ENCODE measurements at regions not wholly inside any gene's neighbourhood (a gene's known extent, or its start where the extent isn't known, plus 50 kb on each side); places are given as distances from the start of the nearest gene placed in this dataset.

DNA sequence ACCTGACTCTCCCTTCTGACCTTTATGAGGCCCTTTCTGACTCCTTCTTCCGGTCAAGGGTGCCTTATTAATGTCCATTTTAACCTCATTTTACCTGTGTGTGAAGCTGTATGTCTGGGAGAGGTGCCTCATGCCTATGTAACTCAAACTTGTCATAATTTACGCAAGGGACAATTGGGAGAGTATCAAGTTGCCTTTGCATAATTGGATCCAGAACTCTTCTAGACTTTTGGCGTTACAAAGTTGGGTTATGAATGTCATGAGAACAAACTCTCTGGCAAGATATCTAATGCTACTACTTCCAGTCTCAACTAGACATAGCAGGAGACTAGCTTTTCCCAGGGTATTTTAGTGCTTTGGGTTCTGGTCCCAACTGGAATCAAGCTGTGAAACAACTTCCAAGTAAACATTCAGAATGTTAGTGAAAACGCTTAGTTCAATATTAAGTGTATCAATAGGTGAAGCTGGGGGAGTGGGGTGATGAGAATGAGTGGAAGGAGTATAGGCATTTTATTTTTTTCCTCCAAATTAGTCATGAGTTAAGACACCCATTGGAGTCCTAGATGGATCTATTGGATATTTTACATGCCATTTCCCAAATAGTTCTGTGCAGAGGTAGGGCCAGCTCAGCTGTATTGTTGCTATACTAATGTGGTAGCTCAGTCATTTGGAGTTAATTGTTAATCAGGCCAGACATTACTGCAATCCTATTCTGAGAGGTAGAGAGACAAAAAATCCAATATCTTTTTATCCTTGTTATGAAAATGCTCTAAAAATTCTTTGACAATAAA, 159.9 kb downstream of the TFAP2B start:
- TF ChIP-seq, protein P1, sequence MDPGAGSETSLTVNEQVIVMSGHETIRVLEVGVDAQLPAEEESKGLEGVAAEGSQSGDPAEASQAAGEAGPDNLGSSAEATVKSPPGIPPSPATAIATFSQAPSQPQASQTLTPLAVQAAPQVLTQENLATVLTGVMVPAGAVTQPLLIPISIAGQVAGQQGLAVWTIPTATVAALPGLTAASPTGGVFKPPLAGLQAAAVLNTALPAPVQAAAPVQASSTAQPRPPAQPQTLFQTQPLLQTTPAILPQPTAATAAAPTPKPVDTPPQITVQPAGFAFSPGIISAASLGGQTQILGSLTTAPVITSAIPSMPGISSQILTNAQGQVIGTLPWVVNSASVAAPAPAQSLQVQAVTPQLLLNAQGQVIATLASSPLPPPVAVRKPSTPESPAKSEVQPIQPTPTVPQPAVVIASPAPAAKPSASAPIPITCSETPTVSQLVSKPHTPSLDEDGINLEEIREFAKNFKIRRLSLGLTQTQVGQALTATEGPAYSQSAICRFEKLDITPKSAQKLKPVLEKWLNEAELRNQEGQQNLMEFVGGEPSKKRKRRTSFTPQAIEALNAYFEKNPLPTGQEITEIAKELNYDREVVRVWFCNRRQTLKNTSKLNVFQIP (CRISPR knock-in tag; IDR thresholded peaks at IDR 0.05; ENCODE audit: borderline replicate concordance, low read depth), result no peak
- TF ChIP-seq BACH2 (CRISPR knock-in tag; IDR thresholded peaks at IDR 0.05; ENCODE audit: borderline replicate concordance), result no peak
- no peak for TF ChIP-seq ZFP30 (CRISPR knock-in tag; IDR thresholded peaks at IDR 0.05)
- TF ChIP-seq ISL1 (CRISPR knock-in tag; IDR thresholded peaks at IDR 0.05), result no peak
- no peak for TF ChIP-seq ESRRG (CRISPR knock-in tag; IDR thresholded peaks at IDR 0.05)
- TF ChIP-seq TCF4 (CRISPR knock-in tag; IDR thresholded peaks at IDR 0.05; ENCODE audit: borderline replicate concordance), result no peak
- TF ChIP-seq GLIS3 (CRISPR knock-in tag; IDR thresholded peaks at IDR 0.05), result no peak
- no peak for TF ChIP-seq ZFP3 (CRISPR knock-in tag; IDR thresholded peaks at IDR 0.05)
- TF ChIP-seq, protein P2, sequence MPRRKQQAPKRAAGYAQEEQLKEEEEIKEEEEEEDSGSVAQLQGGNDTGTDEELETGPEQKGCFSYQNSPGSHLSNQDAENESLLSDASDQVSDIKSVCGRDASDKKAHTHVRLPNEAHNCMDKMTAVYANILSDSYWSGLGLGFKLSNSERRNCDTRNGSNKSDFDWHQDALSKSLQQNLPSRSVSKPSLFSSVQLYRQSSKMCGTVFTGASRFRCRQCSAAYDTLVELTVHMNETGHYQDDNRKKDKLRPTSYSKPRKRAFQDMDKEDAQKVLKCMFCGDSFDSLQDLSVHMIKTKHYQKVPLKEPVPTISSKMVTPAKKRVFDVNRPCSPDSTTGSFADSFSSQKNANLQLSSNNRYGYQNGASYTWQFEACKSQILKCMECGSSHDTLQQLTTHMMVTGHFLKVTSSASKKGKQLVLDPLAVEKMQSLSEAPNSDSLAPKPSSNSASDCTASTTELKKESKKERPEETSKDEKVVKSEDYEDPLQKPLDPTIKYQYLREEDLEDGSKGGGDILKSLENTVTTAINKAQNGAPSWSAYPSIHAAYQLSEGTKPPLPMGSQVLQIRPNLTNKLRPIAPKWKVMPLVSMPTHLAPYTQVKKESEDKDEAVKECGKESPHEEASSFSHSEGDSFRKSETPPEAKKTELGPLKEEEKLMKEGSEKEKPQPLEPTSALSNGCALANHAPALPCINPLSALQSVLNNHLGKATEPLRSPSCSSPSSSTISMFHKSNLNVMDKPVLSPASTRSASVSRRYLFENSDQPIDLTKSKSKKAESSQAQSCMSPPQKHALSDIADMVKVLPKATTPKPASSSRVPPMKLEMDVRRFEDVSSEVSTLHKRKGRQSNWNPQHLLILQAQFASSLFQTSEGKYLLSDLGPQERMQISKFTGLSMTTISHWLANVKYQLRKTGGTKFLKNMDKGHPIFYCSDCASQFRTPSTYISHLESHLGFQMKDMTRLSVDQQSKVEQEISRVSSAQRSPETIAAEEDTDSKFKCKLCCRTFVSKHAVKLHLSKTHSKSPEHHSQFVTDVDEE (CRISPR knock-in tag; IDR thresholded peaks at IDR 0.05), result no peak
- TF ChIP-seq CSDC2 (CRISPR knock-in tag; IDR thresholded peaks at IDR 0.05), result no peak
- TF ChIP-seq ZNF70 (CRISPR knock-in tag; IDR thresholded peaks at IDR 0.05), result no peak
- TF ChIP-seq ARNTL (CRISPR knock-in tag; IDR thresholded peaks at IDR 0.05; ENCODE audit: borderline replicate concordance, low read depth), result no peak
- TF ChIP-seq, protein P3, sequence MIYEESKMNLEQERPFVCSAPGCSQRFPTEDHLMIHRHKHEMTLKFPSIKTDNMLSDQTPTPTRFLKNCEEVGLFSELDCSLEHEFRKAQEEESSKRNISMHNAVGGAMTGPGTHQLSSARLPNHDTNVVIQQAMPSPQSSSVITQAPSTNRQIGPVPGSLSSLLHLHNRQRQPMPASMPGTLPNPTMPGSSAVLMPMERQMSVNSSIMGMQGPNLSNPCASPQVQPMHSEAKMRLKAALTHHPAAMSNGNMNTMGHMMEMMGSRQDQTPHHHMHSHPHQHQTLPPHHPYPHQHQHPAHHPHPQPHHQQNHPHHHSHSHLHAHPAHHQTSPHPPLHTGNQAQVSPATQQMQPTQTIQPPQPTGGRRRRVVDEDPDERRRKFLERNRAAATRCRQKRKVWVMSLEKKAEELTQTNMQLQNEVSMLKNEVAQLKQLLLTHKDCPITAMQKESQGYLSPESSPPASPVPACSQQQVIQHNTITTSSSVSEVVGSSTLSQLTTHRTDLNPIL (CRISPR knock-in tag; IDR thresholded peaks at IDR 0.05; ENCODE audit: low read depth), result no peak
- TF ChIP-seq, protein P4, sequence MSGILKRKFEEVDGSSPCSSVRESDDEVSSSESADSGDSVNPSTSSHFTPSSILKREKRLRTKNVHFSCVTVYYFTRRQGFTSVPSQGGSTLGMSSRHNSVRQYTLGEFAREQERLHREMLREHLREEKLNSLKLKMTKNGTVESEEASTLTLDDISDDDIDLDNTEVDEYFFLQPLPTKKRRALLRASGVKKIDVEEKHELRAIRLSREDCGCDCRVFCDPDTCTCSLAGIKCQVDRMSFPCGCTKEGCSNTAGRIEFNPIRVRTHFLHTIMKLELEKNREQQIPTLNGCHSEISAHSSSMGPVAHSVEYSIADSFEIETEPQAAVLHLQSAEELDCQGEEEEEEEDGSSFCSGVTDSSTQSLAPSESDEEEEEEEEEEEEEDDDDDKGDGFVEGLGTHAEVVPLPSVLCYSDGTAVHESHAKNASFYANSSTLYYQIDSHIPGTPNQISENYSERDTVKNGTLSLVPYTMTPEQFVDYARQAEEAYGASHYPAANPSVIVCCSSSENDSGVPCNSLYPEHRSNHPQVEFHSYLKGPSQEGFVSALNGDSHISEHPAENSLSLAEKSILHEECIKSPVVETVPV (CRISPR knock-in tag; IDR thresholded peaks at IDR 0.05), result no peak
- no peak for TF ChIP-seq PPARA (CRISPR knock-in tag; IDR thresholded peaks at IDR 0.05; ENCODE audit: borderline replicate concordance)
- TF ChIP-seq ZNF8 (CRISPR knock-in tag; IDR thresholded peaks at IDR 0.05), result no peak
- no peak for TF ChIP-seq SNAI2 (CRISPR knock-in tag; IDR thresholded peaks at IDR 0.05)
- ATAC-seq, result no peak

DNA sequence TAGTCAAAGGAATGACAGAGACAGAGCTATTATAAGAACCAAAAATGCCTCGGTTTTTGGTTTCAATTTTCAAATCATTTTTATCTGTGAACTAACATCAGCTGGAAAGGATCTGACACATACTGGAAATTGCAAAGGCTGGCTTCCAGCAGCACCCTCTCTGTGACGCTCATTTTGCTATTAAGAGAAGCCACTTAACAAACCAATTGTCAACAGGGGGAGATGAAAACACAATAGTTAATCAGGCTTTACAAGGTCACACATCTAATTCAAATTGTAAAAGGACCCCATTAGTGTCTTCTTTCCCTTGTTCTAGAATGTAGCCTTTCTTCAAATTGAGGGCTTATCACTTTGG, 160.5 kb downstream of the TFAP2B start:
- ATAC-seq, result no peak
- TF ChIP-seq BACH2 (CRISPR knock-in tag; IDR thresholded peaks at IDR 0.05; ENCODE audit: borderline replicate concordance) (no peak), TCF4 (CRISPR knock-in tag; IDR thresholded peaks at IDR 0.05; ENCODE audit: borderline replicate concordance) (no peak), ZFP3 (CRISPR knock-in tag; IDR thresholded peaks at IDR 0.05) (no peak), ISL1 (CRISPR knock-in tag; IDR thresholded peaks at IDR 0.05) (no peak), SNAI2 (CRISPR knock-in tag; IDR thresholded peaks at IDR 0.05) (no peak), CSDC2 (CRISPR knock-in tag; IDR thresholded peaks at IDR 0.05) (no peak), ARNTL (CRISPR knock-in tag; IDR thresholded peaks at IDR 0.05; ENCODE audit: borderline replicate concordance, low read depth) (no peak), OSR1 (CRISPR knock-in tag; IDR thresholded peaks at IDR 0.05) (no peak), ZC3H10 (CRISPR knock-in tag; IDR thresholded peaks at IDR 0.05) (no peak), TOX (CRISPR knock-in tag; IDR thresholded peaks at IDR 0.05; ENCODE audit: borderline replicate concordance) (no peak), ESRRG (CRISPR knock-in tag; IDR thresholded peaks at IDR 0.05) (no peak), PPARA (CRISPR knock-in tag; IDR thresholded peaks at IDR 0.05; ENCODE audit: borderline replicate concordance) (no peak), ZNF565 (CRISPR knock-in tag; conservative IDR thresholded peaks at IDR 0.05; ENCODE audit: low read depth) (no peak)
- TF ChIP-seq, protein P2 (CRISPR knock-in tag; IDR thresholded peaks at IDR 0.05), result no peak
- TF ChIP-seq, protein P4 (CRISPR knock-in tag; IDR thresholded peaks at IDR 0.05), result no peak
- TF ChIP-seq, protein P5, sequence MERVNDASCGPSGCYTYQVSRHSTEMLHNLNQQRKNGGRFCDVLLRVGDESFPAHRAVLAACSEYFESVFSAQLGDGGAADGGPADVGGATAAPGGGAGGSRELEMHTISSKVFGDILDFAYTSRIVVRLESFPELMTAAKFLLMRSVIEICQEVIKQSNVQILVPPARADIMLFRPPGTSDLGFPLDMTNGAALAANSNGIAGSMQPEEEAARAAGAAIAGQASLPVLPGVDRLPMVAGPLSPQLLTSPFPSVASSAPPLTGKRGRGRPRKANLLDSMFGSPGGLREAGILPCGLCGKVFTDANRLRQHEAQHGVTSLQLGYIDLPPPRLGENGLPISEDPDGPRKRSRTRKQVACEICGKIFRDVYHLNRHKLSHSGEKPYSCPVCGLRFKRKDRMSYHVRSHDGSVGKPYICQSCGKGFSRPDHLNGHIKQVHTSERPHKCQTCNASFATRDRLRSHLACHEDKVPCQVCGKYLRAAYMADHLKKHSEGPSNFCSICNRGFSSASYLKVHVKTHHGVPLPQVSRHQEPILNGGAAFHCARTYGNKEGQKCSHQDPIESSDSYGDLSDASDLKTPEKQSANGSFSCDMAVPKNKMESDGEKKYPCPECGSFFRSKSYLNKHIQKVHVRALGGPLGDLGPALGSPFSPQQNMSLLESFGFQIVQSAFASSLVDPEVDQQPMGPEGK (CRISPR knock-in tag; IDR thresholded peaks at IDR 0.05; ENCODE audit: borderline replicate concordance), result no peak
- TF ChIP-seq, protein P3 (CRISPR knock-in tag; IDR thresholded peaks at IDR 0.05; ENCODE audit: low read depth), result no peak

Measured in SK-N-SH treated with all-trans-retinoic acid at 6 μM for 48 hours (cell line).